T47D (cell line): ENCODE measurements at regions not wholly inside any gene's neighbourhood (a gene's known extent, or its start where the extent isn't known, plus 50 kb on each side); places are given as distances from the start of the nearest gene placed in this dataset.
"Not testable (repeated sequence)": the region's sequence is repeated elsewhere in the genome, so short reads cannot be mapped to it uniquely, and the experiment has no call there.

Source experiments
- DNase-seq, 2 experiments: peaks; one replicate each; pipeline versions ENCODE4 v3.0.0 to v3.0.0-alpha.2; 2011 to 2012; ENCODE audit warnings: low read depth in 1 of 2, low spot score in 1 of 2
- JUND ChIP-seq: IDR thresholded peaks from 2 replicates; pipeline ENCODE4 v1.6.1; 2012; ENCODE audit warnings: low read depth
- in situ Hi-C: cut with HindIII; loops from 2 replicates; pipeline ENCODE4 v1.10.0; 2016; ENCODE audit warnings: low sequenced_read_pairs, low pct_unique_long_range_greater_than_20kb

GRCh38 chr4:91984466-91984865 lies 319.3 kb upstream of the GRID2 start:
- in situ Hi-C loops = no loop called here
- TF ChIP-seq JUND = no peak
- peak in 1 of 2 experiments; percentile 42 for DNase-seq

- no peak for TF ChIP-seq JUND
- in situ Hi-C loops = no loop called here
- no peak for DNase-seq
Measured at GRCh38 chr4:91989914-91990313, 313.9 kb upstream of the GRID2 start.

GRCh38 chr4:91990726-91991125 lies 313.0 kb upstream of the GRID2 start:
- no peak for TF ChIP-seq JUND
- DNase-seq = no peak
- in situ Hi-C loops = no loop called here

GRCh38 chr4:91997045-91997444 lies 306.7 kb upstream of the GRID2 start:
- no peak for TF ChIP-seq JUND
- no peak for DNase-seq
- in situ Hi-C loops = no loop called here

GRCh38 chr4:92012899-92013867 lies 290.6 kb upstream of the GRID2 start:
- TF ChIP-seq JUND = no peak
- in situ Hi-C loops = no loop called here
- no peak for DNase-seq

- in situ Hi-C loops = no loop called here
- DNase-seq = no peak
- TF ChIP-seq JUND = no peak
Measured at GRCh38 chr4:92014067-92014466, 289.7 kb upstream of the GRID2 start.

GRCh38 chr4:92021203-92021602 lies 282.6 kb upstream of the GRID2 start:
- TF ChIP-seq JUND = no peak
- DNase-seq = no peak
- in situ Hi-C loops = no loop called here

- in situ Hi-C loops = no loop called here
- no peak for TF ChIP-seq JUND
- DNase-seq = no peak
Measured at GRCh38 chr4:92021788-92022187, 282.0 kb upstream of the GRID2 start.

GRCh38 chr4:92028830-92029229 lies 274.9 kb upstream of the GRID2 start:
- DNase-seq, in situ Hi-C loops: not testable (repeated sequence)

- no peak for TF ChIP-seq JUND
- in situ Hi-C loops = no loop called here
- DNase-seq = no peak
Measured at GRCh38 chr4:92031825-92032224, 271.9 kb upstream of the GRID2 start.

- TF ChIP-seq JUND = no peak
- no peak for DNase-seq
- in situ Hi-C loops = no loop called here
Measured at GRCh38 chr4:92035666-92036065, 268.1 kb upstream of the GRID2 start.

- TF ChIP-seq JUND = no peak
- DNase-seq = no peak
- in situ Hi-C loops = no loop called here
Measured at GRCh38 chr4:92045718-92046117, 258.0 kb upstream of the GRID2 start.

GRCh38 chr4:92047209-92047875 lies 256.4 kb upstream of the GRID2 start:
- no peak for TF ChIP-seq JUND
- in situ Hi-C loops = no loop called here
- DNase-seq = peak in 1 of 2 experiments; percentile 27
